Dendritic cell treated with granulocyte-macrophage colony-stimulating factor and Interleukin-4, amounts not matched to agents 40 ng/mL and 50 ng/mL, for 4 days (primary cell): ENCODE measurements at regions not wholly inside any gene's neighbourhood (a gene's known extent, or its start where the extent isn't known, plus 50 kb on each side); places are given as distances from the start of the nearest gene placed in this dataset.
"Not testable (repeated sequence)": the region's sequence is repeated elsewhere in the genome, so short reads cannot be mapped to it uniquely, and the experiment has no call there.

Experiments
- H3K27ac Mint-ChIP-seq: one replicate; pipeline ENCODE4 v1.8.0; 2022; ENCODE audit warnings: mild to moderate bottlenecking, mixed read lengths
- H3K27me3 Mint-ChIP-seq: one replicate; pipeline ENCODE4 v1.8.0; 2022; ENCODE audit warnings: mild to moderate bottlenecking, mixed read lengths
- H3K36me3 Mint-ChIP-seq: one replicate; pipeline ENCODE4 v1.8.0; 2022; ENCODE audit warnings: low read depth, mixed read lengths
- H3K4me1 Mint-ChIP-seq: one replicate; pipeline ENCODE4 v1.8.0; 2022; ENCODE audit warnings: low read depth, mixed read lengths
- H3K4me3 Mint-ChIP-seq: one replicate; pipeline ENCODE4 v1.8.0; 2022; ENCODE audit warnings: mild to moderate bottlenecking, moderate library complexity, mixed read lengths
- H3K9me3 Mint-ChIP-seq: one replicate; pipeline ENCODE4 v1.8.0; 2022; ENCODE audit warnings: mixed read lengths
- intact Hi-C: fragments of 100-400 bp; cut with micrococcal nuclease; formaldehyde crosslinking; loops from one replicate; pipeline ENCODE4 v1.15.0; 2022

DNA sequence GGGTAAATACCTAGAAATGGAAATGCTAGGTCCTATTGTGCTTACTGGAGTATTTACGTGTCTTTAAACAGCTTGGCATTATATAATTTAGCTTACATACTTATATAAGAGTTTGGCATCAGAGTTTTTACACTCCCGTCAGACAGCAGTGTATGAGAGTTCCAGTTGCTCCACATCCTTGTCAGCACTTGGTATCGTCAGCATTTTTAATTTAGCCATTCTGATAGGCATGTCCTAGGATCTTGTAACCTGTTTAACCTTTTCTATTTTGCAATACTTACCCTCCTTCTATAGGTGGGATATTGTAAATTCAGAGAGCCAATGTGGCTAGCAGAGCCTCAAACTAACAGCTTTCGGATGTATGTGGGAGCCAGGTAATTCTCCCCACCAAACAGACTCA, 228.3 kb upstream of the EEF2KMT start:
- intact Hi-C loops, result no loop called here
- H3K27ac Mint-ChIP-seq, result no peak overlapping the region
- no peaks in the 10 kb centered on the region for H3K36me3 Mint-ChIP-seq
- no peaks in the 10 kb centered on the region for H3K27me3 Mint-ChIP-seq
- H3K4me3 Mint-ChIP-seq, result no peak overlapping the region
- H3K9me3 Mint-ChIP-seq, result peaks cover 12% of the 10 kb centered on the region
- H3K4me1 Mint-ChIP-seq, result no peaks in the 10 kb centered on the region

DNA sequence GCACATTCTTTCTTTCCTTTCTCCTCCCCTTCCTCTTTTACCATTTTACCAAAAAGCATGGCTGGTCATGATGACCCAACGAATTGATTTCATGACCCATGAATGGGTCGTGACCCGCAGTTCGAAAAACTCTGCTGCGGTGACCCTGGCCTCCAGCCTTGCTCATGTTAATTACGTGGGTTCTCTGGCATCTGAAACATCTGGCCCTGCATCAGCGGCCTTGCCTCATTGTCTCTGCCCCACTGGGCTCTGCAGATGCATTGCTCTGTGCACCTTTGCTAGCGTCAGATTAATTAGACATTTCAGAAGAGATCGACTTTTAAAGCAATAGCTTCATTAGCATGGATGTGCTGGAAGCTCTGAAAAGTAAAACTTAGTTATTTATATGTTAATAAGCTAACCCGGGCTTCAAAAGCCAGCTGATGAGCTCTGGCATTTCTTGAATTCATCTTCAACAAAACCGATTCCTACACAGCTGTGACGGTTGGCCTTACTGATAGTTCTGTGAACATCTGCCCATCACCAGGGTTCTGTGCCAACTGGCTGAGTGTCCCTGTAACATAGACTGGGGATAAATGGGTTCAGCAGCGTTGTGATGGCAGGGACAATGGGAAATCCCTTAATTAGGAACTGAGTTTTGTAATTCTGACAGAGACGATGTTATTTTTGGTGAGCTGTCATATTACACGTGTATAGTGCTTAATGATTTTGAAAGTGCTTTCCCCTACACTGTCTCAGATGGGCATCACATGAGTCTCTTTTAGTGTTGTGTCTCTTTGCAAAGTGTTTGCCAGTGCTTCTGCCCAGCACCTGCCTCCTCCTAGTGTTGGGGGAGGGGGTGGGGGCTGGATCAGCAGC, 225.9 kb upstream of the EEF2KMT start:
- Mint-ChIP-seq H3K27me3 (no peaks in the 10 kb centered on the region), H3K27ac (no peak overlapping the region), H3K4me1 (no peaks in the 10 kb centered on the region), H3K36me3 (no peaks in the 10 kb centered on the region), H3K4me3 (no peak overlapping the region), H3K9me3 (peaks cover 4% of the 10 kb centered on the region)
- intact Hi-C loops, result no loop called here

DNA sequence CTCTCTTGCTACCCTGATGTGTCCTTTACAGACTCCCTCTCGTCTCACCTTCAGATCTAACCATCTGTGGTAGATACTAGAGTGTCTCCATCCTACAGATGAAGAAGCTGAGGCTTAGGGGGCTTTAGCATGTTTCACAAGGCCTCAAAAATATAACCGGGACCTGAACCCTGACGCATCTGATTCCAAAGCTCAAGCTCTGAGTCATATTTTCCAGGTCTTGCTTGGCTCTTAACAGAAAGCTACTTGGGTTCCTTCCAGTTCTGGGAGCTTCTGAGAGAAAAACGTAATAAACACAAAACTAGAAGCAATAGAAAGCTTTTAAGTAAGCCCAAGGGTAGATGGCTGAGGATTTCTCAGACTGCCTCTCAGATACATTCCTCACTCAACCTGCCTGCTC, 224.3 kb upstream of the EEF2KMT start:
- no peaks in the 10 kb centered on the region for H3K27me3 Mint-ChIP-seq
- H3K9me3 Mint-ChIP-seq, result no peaks in the 10 kb centered on the region
- no peaks in the 10 kb centered on the region for H3K4me1 Mint-ChIP-seq
- no peaks in the 10 kb centered on the region for H3K36me3 Mint-ChIP-seq
- H3K4me3 Mint-ChIP-seq, result no peak overlapping the region
- no peak overlapping the region for H3K27ac Mint-ChIP-seq
- intact Hi-C loops, result no loop called here

- H3K27me3 Mint-ChIP-seq, result no peaks in the 10 kb centered on the region
- H3K4me1 Mint-ChIP-seq, result no peaks in the 10 kb centered on the region
- H3K4me3 Mint-ChIP-seq, result no peak overlapping the region
- no peaks in the 10 kb centered on the region for H3K36me3 Mint-ChIP-seq
- H3K9me3 Mint-ChIP-seq, result no peaks in the 10 kb centered on the region
- intact Hi-C loops, result no loop called here
- H3K27ac Mint-ChIP-seq, result no peak overlapping the region
Observed at GRCh38 chr16:5319799-5320198, 222.2 kb upstream of the EEF2KMT start.

DNA sequence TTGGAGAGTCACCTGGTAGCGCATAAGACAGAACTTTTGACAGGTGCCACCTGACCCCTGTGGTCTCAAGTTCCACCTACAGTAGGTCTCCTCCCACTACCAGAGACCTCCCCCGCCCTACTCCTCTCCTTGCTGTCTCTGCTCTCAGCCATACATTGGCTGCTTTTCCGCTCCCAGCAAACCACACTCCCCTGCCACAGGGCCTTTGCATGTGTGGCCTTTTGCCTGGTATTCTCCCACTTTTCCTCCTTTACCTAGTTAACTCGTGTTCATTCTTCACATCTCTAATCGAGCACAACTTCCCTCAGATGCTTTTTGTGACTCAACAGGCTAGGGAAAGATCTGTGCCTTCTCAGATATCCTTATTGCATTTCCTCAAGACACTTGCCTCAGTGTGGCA, 218.3 kb upstream of the EEF2KMT start:
- Mint-ChIP-seq H3K27me3 (no peaks in the 10 kb centered on the region), H3K4me3 (no peak overlapping the region), H3K9me3 (no peaks in the 10 kb centered on the region), H3K4me1 (no peaks in the 10 kb centered on the region), H3K36me3 (no peaks in the 10 kb centered on the region), H3K27ac (no peak overlapping the region)
- intact Hi-C loops, result no loop called here

GRCh38 chr16:5314377-5314776, 216.8 kb upstream of the EEF2KMT start:
- Mint-ChIP-seq H3K27ac (no peak overlapping the region), H3K4me1 (no peaks in the 10 kb centered on the region), H3K27me3 (no peaks in the 10 kb centered on the region), H3K4me3 (no peak overlapping the region), H3K9me3 (no peaks in the 10 kb centered on the region), H3K36me3 (no peaks in the 10 kb centered on the region)
- intact Hi-C loops, result no loop called here

GRCh38 chr16:5309946-5310611, 212.5 kb upstream of the EEF2KMT start:
- H3K4me3 Mint-ChIP-seq, result no peak overlapping the region
- no peaks in the 10 kb centered on the region for H3K27me3 Mint-ChIP-seq
- intact Hi-C loops, result no loop called here
- H3K9me3 Mint-ChIP-seq, result no peaks in the 10 kb centered on the region
- H3K27ac Mint-ChIP-seq, result no peak overlapping the region
- no peaks in the 10 kb centered on the region for H3K36me3 Mint-ChIP-seq
- H3K4me1 Mint-ChIP-seq, result no peaks in the 10 kb centered on the region

DNA sequence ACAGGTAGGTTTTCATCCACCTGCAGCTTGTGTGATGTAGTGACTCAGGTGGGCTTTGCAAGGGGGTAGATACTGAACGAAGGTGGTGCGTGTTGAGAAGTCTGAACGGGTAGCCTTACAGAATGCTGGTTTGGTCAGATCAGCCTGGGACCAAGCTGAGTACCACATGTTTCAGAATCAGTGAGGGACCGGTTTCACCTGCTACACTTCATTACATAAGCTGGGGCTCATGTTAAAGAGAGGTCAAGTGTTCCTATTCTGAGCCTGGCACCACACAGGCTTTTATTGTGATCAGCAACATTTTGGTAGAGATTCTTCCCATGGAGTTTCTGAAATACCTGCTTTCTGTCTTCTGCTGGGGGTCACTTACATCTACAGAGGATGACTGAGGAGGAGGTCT, 207.4 kb upstream of the EEF2KMT start:
- no peaks in the 10 kb centered on the region for H3K4me1 Mint-ChIP-seq
- H3K36me3 Mint-ChIP-seq, result no peaks in the 10 kb centered on the region
- peaks cover 19% of the 10 kb centered on the region for H3K9me3 Mint-ChIP-seq
- H3K27me3 Mint-ChIP-seq, result no peaks in the 10 kb centered on the region
- no peak overlapping the region for H3K4me3 Mint-ChIP-seq
- no peak overlapping the region for H3K27ac Mint-ChIP-seq
- intact Hi-C loops, result no loop called here

DNA sequence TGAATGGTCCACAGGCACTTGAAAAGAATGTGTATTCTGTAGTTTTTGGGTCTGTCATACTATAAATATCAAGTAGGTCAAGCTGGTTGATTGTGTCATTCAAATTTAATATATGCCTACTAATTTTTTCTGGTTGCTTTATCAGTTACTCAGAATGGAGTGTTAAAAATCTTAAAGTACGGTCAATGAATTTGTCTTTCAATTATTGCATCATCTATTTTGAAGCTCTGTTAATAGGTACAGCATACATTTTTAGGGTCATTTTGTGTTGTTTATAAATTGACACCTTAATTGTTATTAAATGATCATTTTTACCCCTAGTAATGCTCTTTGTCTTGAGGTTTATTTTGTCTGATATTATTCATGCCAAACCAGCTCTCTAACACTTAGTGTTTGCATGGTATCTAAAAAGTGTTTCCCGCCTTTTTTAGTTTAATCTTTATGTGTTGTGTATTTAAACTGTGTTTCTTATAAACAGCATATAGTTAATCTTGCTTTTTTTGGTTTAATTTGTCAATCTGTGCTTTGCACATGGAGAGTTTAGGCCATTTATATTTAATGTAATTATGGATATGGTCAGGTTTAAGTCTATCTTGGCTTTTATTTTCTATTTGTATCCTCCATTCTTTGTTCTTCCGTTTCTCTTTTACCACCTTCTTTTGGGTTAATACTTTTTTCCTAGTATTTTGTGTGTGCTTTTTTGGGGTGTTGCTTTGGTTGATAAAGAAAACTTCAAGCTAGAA, 204.9 kb upstream of the EEF2KMT start:
- H3K4me1 Mint-ChIP-seq, result no peaks in the 10 kb centered on the region
- no peaks in the 10 kb centered on the region for H3K36me3 Mint-ChIP-seq
- intact Hi-C loops, result no loop called here
- no peak overlapping the region for H3K27ac Mint-ChIP-seq
- H3K4me3 Mint-ChIP-seq, result no peak overlapping the region
- H3K27me3 Mint-ChIP-seq, result no peaks in the 10 kb centered on the region
- H3K9me3 Mint-ChIP-seq, result peaks cover 19% of the 10 kb centered on the region

DNA sequence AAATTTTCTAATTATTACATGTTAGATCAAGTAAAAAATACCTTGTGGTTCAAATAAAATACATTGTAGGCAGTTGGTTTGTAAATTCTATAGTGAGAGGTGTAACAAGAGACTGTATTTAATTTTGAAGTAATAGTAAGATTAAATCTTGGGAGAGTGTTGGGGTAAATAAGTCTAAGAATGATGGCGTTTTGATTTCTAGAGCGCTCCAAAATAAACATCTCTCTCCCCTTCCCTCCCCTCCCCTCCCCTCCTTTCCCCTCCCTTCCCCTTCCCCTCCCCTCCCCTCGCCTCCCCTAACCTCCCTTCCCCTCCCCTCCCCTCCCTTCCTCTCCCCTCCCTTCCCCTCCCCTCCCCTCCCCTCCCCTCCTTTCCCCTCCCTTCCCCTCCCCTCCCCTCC, 200.6 kb upstream of the EEF2KMT start:
- Mint-ChIP-seq H3K9me3 (peaks cover 18% of the 10 kb centered on the region), H3K4me3 (no peak overlapping the region), H3K27ac (no peak overlapping the region)

GRCh38 chr16:5296176-5296575, 198.6 kb upstream of the EEF2KMT start:
- Mint-ChIP-seq H3K9me3 (peaks cover 9% of the 10 kb centered on the region), H3K4me3 (no peak overlapping the region), H3K27me3 (no peaks in the 10 kb centered on the region), H3K36me3 (no peaks in the 10 kb centered on the region), H3K27ac (no peak overlapping the region), H3K4me1 (no peaks in the 10 kb centered on the region)
- intact Hi-C loops, result no loop called here

More for the DNA sequence above, 200.6 kb upstream of the EEF2KMT start:
- no peaks in the 10 kb centered on the region for H3K36me3 Mint-ChIP-seq
- intact Hi-C loops, result no loop called here
- H3K27me3 Mint-ChIP-seq, result no peaks in the 10 kb centered on the region
- H3K4me1 Mint-ChIP-seq, result no peaks in the 10 kb centered on the region

GRCh38 chr16:5295304-5295703, 197.7 kb upstream of the EEF2KMT start:
- H3K9me3 Mint-ChIP-seq, intact Hi-C loops, H3K4me3 Mint-ChIP-seq, H3K27me3 Mint-ChIP-seq, H3K27ac Mint-ChIP-seq, H3K4me1 Mint-ChIP-seq, H3K36me3 Mint-ChIP-seq: not testable (repeated sequence)

GRCh38 chr16:5282152-5282551, 184.6 kb upstream of the EEF2KMT start:
- peaks cover 47% of the 10 kb centered on the region for H3K9me3 Mint-ChIP-seq
- intact Hi-C loops, result not testable (repeated sequence)

DNA sequence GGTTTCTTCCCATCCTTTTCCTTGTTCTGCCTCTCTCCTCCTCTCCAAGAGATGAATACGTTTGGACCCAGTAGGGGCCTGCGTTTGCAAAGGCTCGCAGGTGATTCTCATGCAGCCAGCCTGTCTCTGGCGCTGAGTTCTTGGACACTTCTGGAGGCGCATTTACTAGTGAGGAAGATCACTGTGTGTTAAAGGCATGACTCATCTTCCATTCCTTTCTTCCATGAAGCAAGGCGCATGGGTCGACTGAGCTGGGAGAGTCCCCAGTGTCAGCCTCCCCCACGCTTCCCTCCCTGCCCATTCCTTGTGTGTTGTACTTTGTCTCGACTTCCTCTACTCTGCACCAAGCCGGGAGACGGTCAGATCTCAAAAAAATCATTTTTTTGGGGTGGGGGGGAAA, 159.9 kb upstream of the EEF2KMT start:
- H3K27me3 Mint-ChIP-seq, result no peaks in the 10 kb centered on the region
- H3K36me3 Mint-ChIP-seq, result no peaks in the 10 kb centered on the region
- intact Hi-C loops, result no loop called here
- no peak overlapping the region for H3K27ac Mint-ChIP-seq
- no peaks in the 10 kb centered on the region for H3K4me1 Mint-ChIP-seq
- H3K9me3 Mint-ChIP-seq, result no peaks in the 10 kb centered on the region
- H3K4me3 Mint-ChIP-seq, result no peak overlapping the region

More at GRCh38 chr16:5282152-5282551, 184.6 kb upstream of the EEF2KMT start:
- not testable (repeated sequence) for H3K4me3 Mint-ChIP-seq, H3K4me1 Mint-ChIP-seq, H3K27me3 Mint-ChIP-seq, H3K36me3 Mint-ChIP-seq, H3K27ac Mint-ChIP-seq
